ENCODE measurements at regions not wholly inside any gene's neighbourhood (a gene's known extent, or its start where the extent isn't known, plus 50 kb on each side); places are given as distances from the start of the nearest gene placed in this dataset.
"Not testable (repeated sequence)": the region's sequence is repeated elsewhere in the genome, so short reads cannot be mapped to it uniquely, and the experiment has no call there.

DNA sequence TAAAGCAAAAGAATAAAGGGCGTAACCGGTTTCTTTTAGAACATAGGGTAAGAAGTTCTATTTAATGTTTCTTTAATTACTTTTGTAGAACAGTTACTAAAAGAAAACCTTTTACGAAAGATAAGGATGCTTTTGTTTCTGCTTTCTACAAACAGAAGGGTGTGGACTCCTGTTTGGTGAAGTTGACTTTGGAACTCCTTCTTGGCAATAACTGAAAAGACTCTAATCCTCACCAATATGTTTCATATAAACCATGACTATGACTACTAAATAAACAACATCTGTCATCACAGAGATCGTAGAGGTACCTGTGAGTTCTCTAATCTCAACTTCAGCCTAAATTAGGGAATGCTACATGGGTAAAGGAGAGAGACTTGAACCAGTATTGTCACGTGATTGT, 210.8 kb upstream of the FLRT2 start:
- intact Hi-C loops (cut with micrococcal nuclease): no loop called here

DNA sequence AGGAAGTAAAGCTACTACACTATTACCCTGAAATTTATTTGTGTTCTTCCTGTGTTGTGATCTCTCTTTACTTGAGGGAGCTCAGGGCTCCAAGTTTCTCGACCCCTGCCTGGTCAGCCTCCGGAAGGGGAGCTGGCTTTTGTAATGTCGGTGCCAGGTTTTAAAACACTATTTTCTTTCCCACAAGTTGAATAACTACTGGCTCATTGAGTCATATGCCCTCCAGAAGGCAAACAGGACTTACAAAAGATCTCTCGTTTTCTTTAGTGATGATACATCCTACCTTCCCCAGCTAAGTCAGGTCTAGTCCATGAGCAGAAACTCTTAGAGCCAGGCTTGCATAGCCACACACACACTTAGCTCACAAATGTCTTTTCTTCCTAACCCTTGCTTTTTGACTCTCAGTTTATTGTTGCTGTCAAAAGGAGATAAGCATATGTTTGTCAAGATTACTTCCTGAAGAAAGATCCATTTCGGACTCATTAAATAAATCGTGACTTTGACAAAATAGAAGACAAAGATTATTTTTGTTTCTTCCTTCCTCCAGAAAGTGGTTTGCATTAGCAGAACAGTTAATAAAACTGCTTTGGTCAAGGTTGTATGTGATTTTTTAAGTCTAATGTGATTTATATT, 209.8 kb upstream of the FLRT2 start:
- intact Hi-C loops (cut with micrococcal nuclease): no loop called here

GRCh38 chr14:85325134-85326017, 204.6 kb upstream of the FLRT2 start:
- intact Hi-C loops (cut with micrococcal nuclease): no loop called here

GRCh38 chr14:85332401-85332800, 197.5 kb upstream of the FLRT2 start:
- intact Hi-C loops (cut with micrococcal nuclease): no loop called here

- intact Hi-C loops (cut with micrococcal nuclease): no loop called here
These were observed 196.6 kb upstream of the FLRT2 start for GRCh38 chr14:85333313-85333712.

- intact Hi-C loops (cut with micrococcal nuclease): no loop called here
These were observed 196.1 kb upstream of the FLRT2 start for GRCh38 chr14:85333841-85334240.

DNA sequence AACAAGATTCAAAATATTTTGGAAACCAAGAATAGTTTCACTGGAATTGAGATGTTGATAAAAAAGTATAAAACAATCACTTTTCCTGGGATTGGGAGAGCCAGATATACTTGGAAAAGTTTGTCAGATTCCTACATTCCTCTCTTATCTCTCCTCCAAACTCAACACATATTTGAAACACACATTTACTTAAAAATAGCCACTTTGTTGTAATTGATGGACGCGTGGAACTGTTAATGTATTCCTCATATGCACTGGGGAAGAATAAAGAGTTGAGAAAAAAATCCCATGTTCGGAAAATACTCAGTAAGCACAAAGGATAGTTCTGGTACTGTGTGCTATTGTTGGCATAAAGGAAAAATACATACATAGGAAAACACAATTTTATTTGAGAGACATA, 195.6 kb upstream of the FLRT2 start:
- intact Hi-C loops (cut with micrococcal nuclease): no loop called here

DNA sequence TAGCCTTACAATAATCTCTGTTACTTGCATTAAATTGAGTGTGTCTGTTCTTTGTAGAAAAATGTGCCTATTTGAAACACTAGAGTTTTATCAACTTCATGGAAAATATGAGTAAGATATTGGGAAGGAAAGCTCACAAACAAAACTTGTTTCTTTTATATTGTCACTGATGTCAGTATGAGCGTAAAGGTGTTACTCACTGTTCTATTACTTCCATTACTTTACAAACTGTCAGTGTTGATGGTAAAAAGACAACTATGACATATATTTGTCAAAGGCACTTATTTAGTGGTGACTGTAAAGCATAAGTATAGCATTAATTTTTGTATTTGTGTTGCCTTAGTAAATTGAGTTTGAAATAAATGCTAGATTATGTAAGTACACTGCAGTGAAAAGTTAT, 193.7 kb upstream of the FLRT2 start:
- intact Hi-C loops (cut with micrococcal nuclease): no loop called here

- intact Hi-C loops (cut with micrococcal nuclease): no loop called here
These were observed 193.1 kb upstream of the FLRT2 start for GRCh38 chr14:85336817-85337216.

DNA sequence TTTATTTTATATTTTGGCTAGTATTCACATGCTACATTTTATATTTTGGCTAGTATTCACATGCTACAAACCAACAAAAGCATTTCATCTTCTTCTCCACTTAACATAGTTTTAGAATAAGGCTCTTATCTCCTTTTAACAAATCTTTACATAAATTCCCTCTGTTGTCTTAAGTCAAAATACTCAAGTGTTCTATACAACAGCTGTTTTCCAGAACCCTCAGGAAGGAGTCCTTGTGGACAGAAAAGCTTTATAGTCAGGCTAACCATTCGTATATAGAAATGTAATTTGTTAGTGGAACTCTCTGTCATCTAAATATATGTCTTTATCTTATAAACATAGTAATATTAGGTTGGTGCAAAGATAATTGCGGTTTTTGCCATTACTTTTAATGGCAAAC, 191.0 kb upstream of the FLRT2 start:
- intact Hi-C loops (cut with micrococcal nuclease): no loop called here

GRCh38 chr14:85342858-85343607, 186.9 kb upstream of the FLRT2 start:
- intact Hi-C loops (cut with micrococcal nuclease): no loop called here

DNA sequence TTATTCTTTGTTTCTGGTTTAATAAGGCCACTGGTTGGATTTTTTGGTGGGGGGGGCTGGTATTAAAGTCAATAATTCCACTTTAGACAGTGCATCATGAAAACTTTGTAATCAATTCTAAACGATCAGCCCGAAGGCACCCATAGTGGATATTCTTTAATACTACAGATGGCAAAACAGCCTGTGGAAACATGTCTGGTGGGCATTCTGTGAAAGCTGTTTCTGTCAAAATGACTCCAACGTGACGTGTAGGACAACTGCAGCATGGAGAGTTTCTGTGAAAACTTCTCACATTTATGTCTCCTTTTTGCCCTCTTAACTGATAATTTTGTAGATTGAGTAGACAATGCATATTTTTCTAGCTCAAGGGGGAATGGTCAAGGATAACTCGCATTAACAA, 185.8 kb upstream of the FLRT2 start:
- intact Hi-C loops (cut with micrococcal nuclease): no loop called here

DNA sequence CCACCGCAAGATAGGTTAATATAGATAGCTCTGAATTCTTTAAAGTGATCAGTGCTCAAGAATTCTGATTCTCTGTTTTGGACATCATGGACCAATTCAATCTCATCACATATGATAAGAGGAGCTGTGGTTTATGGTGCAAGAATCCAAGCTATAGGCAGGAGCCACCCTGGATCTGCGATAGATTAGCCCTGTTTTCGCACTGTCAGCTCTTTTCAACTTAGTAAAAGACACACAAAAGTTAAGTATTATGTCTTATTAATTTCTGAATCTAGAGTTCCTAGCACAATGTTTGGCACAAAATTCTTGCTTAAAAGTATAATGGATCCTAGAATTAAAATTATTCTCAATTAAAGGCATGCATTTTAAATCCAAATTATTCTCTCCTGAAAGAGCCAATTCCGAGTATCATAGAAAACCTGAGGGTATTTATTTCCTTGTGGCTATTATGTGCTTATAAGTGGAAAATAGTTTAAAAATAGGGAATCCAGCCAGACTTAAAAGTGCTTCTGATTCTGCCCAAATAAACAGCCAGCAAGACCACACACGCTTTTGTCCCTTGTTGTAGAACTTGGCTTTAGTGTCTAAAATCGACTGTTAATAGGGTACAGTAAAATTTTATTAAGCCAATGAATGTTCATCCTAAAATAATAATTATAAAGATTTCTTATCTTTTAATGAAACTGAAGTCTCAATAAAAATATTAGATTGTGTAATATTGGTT, 184.9 kb upstream of the FLRT2 start:
- intact Hi-C loops (cut with micrococcal nuclease): no loop called here

GRCh38 chr14:85350667-85351066, 179.3 kb upstream of the FLRT2 start:
- intact Hi-C loops (cut with micrococcal nuclease): no loop called here

DNA sequence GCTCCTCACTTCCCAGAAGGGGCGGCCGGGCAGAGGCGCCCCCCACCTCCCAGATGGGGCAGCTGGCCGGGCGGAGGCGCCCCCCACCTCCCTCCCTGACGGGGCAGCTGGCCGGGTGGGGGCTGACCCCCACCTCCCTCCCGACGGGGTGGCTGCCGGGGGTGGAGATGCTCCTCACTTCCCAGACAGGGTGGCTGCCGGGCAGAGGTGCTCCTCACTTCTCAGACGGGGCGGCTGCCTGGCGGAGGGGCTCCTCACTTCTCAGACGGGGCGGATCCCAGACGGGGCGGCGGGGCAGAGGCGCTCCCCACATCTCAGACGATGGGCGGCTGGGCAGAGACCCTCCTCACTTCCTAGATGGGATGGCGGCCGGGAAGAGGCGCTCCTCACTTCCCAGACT, 177.4 kb upstream of the FLRT2 start:
- intact Hi-C loops (cut with micrococcal nuclease): not testable (repeated sequence)

DNA sequence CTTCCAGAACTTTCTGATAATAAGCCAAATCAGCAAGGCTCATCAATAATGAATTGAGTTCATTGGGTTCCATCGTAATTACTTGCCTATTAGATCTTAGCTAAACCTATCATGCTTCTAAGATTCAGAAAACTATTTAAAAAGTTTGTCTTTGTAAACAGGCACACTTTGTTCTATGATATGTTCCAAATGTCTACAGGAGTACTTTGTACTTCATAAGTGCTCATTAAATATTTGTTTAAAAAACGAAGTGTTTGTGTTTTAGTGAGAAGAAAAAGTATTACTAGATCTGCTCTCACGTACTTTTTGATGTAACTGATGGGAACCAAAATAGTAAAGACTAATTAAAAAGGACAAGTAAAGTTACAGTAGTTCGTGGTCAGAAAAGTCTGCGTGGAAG, 172.8 kb upstream of the FLRT2 start:
- intact Hi-C loops (cut with micrococcal nuclease): no loop called here

DNA sequence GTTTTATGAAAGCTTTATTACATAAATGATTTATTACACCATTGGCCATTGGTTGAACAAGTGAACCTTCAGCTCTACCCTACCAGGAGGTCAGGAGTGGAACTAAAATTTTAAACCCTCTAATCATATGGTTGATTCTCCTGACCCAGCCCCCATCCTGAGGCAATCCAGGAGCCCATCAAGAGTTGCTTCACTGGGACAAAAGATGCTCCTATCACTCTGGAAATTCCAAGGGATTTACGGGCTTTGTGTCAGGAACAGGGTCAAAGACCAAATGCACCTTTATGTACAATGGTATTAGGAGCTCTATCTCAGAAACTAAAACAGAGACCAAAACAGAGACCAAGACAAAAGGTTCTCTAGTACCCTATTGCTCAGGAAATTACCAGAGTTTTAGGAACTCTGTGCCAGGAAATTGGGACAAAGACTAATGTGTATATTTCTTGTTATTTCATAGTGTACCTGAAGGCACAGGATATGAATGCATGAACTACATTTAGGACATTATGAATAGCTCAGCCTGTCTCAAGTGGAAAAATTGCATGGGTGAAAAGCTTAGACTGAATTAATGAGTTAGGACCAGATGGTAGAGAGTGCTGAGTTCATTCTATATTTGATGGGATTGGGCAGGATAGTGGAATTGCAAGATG, 171.7 kb upstream of the FLRT2 start:
- intact Hi-C loops (cut with micrococcal nuclease): no loop called here

- intact Hi-C loops (cut with micrococcal nuclease): no loop called here
These were observed 170.4 kb upstream of the FLRT2 start for GRCh38 chr14:85359505-85359904.

- intact Hi-C loops (cut with micrococcal nuclease): no loop called here
These were observed 166.6 kb upstream of the FLRT2 start for GRCh38 chr14:85363358-85363757.

GRCh38 chr14:85366226-85366625, 163.7 kb upstream of the FLRT2 start:
- intact Hi-C loops (cut with micrococcal nuclease): no loop called here

DNA sequence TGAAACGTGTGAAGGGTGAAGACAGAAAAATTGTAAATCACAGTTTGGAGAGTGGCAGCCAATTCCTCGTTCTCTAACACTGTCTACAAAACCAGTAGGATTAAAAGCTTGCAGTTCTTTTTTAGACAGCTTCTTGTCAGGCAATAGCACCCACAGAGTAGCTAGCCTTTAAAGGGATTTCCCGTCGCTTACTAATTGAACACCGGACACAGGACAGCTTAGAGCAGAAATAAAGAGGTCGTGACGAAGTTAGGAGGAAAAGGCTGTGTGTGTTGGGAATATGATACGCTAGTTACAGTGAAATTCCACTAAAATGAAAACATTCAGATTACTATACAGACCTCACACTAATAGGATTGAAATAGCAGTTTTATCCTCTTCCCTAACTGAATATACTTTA, 149.1 kb upstream of the FLRT2 start:
- intact Hi-C loops (cut with micrococcal nuclease): no loop called here

Data from T-helper 2 cell treated with Interferon-gamma antibody and Interleukin-4, amounts not matched to agents 100 ng/mL and 5 ng/mL, for 36 hours (primary cell).